RWPE1 (cell line): ENCODE measurements at regions not wholly inside any gene's neighbourhood (a gene's known extent, or its start where the extent isn't known, plus 50 kb on each side); places are given as distances from the start of the nearest gene placed in this dataset.

Source experiments
- CTCF ChIA-PET: fragments of 350-600 bp; sonication (Branson Sonifier 250); formaldehyde crosslinking; extraction: SDS; loops from one replicate; lab custom pipeline; 2021; lab: Yijun Ruan, JAX
- POLR2A ChIA-PET: fragments of 400-600 bp; formaldehyde crosslinking; extraction: SDS; loops from one replicate; lab custom pipeline; 2020; ENCODE audit warnings: antibody characterized with exemption; ENCODE audit not compliant: low non-redundant PET; lab: Yijun Ruan, JAX
- DNase-seq: peaks from one replicate; pipeline ENCODE4 v3.0.0; 2012; ENCODE audit warnings: low spot score
- H3K27ac ChIP-seq: fragments of 450-650 bp; 2 replicates; pipeline ENCODE4 v1.5.1; 2017
- CTCF ChIP-seq: fragments of 450-650 bp; conservative IDR thresholded peaks from 2 replicates; pipeline ENCODE4 v1.5.1; 2017; ENCODE audit warnings: low read depth, mild to moderate bottlenecking

DNA sequence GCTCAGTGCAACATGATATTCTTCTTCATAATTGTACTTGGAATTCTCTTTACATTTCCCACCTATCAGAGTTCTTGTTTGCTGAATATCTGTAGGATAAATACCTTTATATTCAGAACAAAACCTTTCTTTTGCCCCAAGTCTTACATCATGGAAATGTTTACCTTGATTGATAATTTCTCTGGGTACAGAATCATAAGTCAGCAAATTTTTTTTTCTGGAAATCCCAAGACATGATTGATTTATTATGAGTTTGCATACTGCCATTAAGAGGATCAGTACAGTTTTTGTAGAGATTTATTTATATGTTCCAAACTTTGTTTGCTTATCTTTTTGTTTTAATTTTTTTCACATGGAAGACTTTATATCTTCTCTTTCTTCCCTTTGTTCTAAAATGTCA, 699.8 kb upstream of the KIF2B start:
- POLR2A ChIA-PET, result no interaction called here

GRCh38 chr17:53119773-53120172, 703.0 kb upstream of the KIF2B start:
- H3K27ac ChIP-seq, result no peak overlapping the region
- no peak for DNase-seq
- POLR2A ChIA-PET, result no interaction called here
- CTCF ChIA-PET, result no interaction called here
- no peak for TF ChIP-seq CTCF

More for the DNA sequence above, 699.8 kb upstream of the KIF2B start:
- no peak for TF ChIP-seq CTCF
- DNase-seq, result no peak
- no peak overlapping the region for H3K27ac ChIP-seq
- CTCF ChIA-PET, result no interaction called here

- no peak for TF ChIP-seq CTCF
- H3K27ac ChIP-seq, result no peak overlapping the region
- CTCF ChIA-PET, result no interaction called here
- POLR2A ChIA-PET, result no interaction called here
- DNase-seq, result no peak
These were observed 703.8 kb upstream of the KIF2B start for GRCh38 chr17:53118948-53119347.

- CTCF ChIA-PET, result no interaction called here
- no peak for TF ChIP-seq CTCF
- H3K27ac ChIP-seq, result no peak overlapping the region
- POLR2A ChIA-PET, result no interaction called here
- no peak for DNase-seq
These were observed 715.8 kb upstream of the KIF2B start for GRCh38 chr17:53106886-53107285.

GRCh38 chr17:53101706-53102105, 721.0 kb upstream of the KIF2B start:
- POLR2A ChIA-PET, result no interaction called here
- H3K27ac ChIP-seq, result no peak overlapping the region
- DNase-seq, result no peak
- CTCF ChIA-PET, result no interaction called here
- no peak for TF ChIP-seq CTCF

GRCh38 chr17:53100126-53100525, 722.6 kb upstream of the KIF2B start:
- TF ChIP-seq CTCF, result no peak
- ChIA-PET POLR2A (no interaction called here), CTCF (no interaction called here)
- no peak overlapping the region for H3K27ac ChIP-seq
- DNase-seq, result no peak

- DNase-seq, result no peak
- no peak overlapping the region for H3K27ac ChIP-seq
- CTCF ChIA-PET, result interaction anchor here (0.5 kb wide), 1 partner anchor 191 kb away, joined by 3 read pairs; no protein-coding TSS in a partner anchor
- POLR2A ChIA-PET, result no interaction called here
- no peak for TF ChIP-seq CTCF
These were observed 729.3 kb upstream of the KIF2B start for GRCh38 chr17:53093391-53093790.
